Endothelial cell of umbilical vein (primary cell): ENCODE measurements at regions not wholly inside any gene's neighbourhood (a gene's known extent, or its start where the extent isn't known, plus 50 kb on each side); places are given as distances from the start of the nearest gene placed in this dataset.

Experiments used
- BruUV-seq: library from RNA; stranded (reverse); fragments of 400-500 nt; replicated peaks from 2 replicates; lab custom pipeline; 2021; lab: Mats Ljungman, UMichigan
- CTCF ChIA-PET: fragments of 300-600, 350-600 bp; sonication (Branson Sonifier 250); formaldehyde crosslinking; loops from one replicate; lab custom pipeline; 2021; ENCODE audit warnings: antibody characterized with exemption, inconsistent platforms; lab: Charles Lee
- POLR2A ChIA-PET: fragments of 300-600, 350-600 bp; sonication (Branson Sonifier 250); formaldehyde crosslinking; loops from one replicate; lab custom pipeline; 2021; ENCODE audit warnings: antibody characterized with exemption, inconsistent platforms; lab: Charles Lee
- DNase-seq: peaks from one replicate; pipeline ENCODE4 v3.0.0-alpha.2; 2011; ENCODE audit warnings: low read depth, low spot score
- FAIRE-seq: peaks from 2 replicates; lab custom pipeline; 2011; peaks lifted over from hg19 to GRCh38; lab: Jason Lieb, UNC
- H2AFZ ChIP-seq: 2 replicates; pipeline ENCODE4 v1.6.0; 2012; ENCODE audit warnings: low read depth, low read length, control low read depth, inconsistent platforms
- H3K27ac ChIP-seq: 2 replicates; pipeline ENCODE4 v1.5.1; 2011; ENCODE audit warnings: low read depth, mild to moderate bottlenecking, control low read depth, low read length, moderate library complexity; ENCODE audit not compliant: insufficient read depth
- H3K27me3 ChIP-seq, 2 experiments: 2 replicates each; pipeline versions ENCODE4 v1.6.0 to v1.6.1; 2011; ENCODE audit warnings: low read length in 2 of 2, mixed read lengths in 1 of 2; ENCODE audit not compliant: control insufficient read depth in 2 of 2, insufficient read depth in 2 of 2
- H3K36me3 ChIP-seq, 2 experiments: 2 replicates in 1 of 2; 3 replicates in 1 of 2; pipeline ENCODE4 v1.5.1; 2011; ENCODE audit warnings: low read length in 2 of 2, mild to moderate bottlenecking in 1 of 2, moderate library complexity in 1 of 2; ENCODE audit not compliant: control insufficient read depth in 2 of 2, insufficient read depth in 2 of 2; ENCODE audit errors: extremely low read depth in 1 of 2
- H3K4me1 ChIP-seq: 3 replicates; pipeline ENCODE4 v1.5.1; 2011; ENCODE audit warnings: mild to moderate bottlenecking, low read length; ENCODE audit not compliant: control insufficient read depth, insufficient read depth; ENCODE audit errors: extremely low read depth
- H3K4me2 ChIP-seq: 2 replicates; pipeline ENCODE4 v1.6.1; 2011; ENCODE audit warnings: low read length, control low read depth, mixed read lengths; ENCODE audit not compliant: insufficient read depth
- H3K4me3 ChIP-seq, 3 experiments: fragments of 200-600 bp in 1 of 3; sonication (generic), shearing (Covaris generic) in 1 of 3; replicated peaks in 1 of 3; 2 replicates each; pipeline ENCODE4 v1.5.1; 2011 to 2016; ENCODE audit warnings: control low read depth in 3 of 3, low read length in 3 of 3, mild to moderate bottlenecking in 2 of 3, inconsistent platforms in 1 of 3, low read depth in 1 of 3, moderate library complexity in 1 of 3; ENCODE audit not compliant: insufficient read depth in 1 of 3
- H3K79me2 ChIP-seq: 2 replicates; pipeline ENCODE4 v1.6.0; 2012; ENCODE audit warnings: low read length, inconsistent platforms; ENCODE audit not compliant: control insufficient read depth, insufficient read depth
- H3K9ac ChIP-seq: replicated peaks from 2 replicates; pipeline ENCODE3; 2011; ENCODE audit warnings: low read length, control low read depth; ENCODE audit not compliant: insufficient read depth; ENCODE audit errors: extremely low read depth
- H3K9me1 ChIP-seq: replicated peaks from 3 replicates; pipeline ENCODE4 v1.6.0; 2011; ENCODE audit warnings: mild to moderate bottlenecking, low read length; ENCODE audit not compliant: control insufficient read depth, insufficient read depth; ENCODE audit errors: extremely low read depth
- H3K9me3 ChIP-seq: replicated peaks from 2 replicates; pipeline ENCODE4 v1.5.1; 2012; ENCODE audit warnings: low read length, inconsistent platforms; ENCODE audit not compliant: control insufficient read depth, insufficient read depth
- H4K20me1 ChIP-seq: replicated peaks from 2 replicates; pipeline ENCODE3; 2011; ENCODE audit warnings: mild to moderate bottlenecking, low read length; ENCODE audit not compliant: control insufficient read depth, insufficient read depth; ENCODE audit errors: extremely low read depth
- FOS ChIP-seq: IDR thresholded peaks from 2 replicates; pipeline ENCODE4 v1.6.1; 2011; ENCODE audit warnings: mild to moderate bottlenecking, low read length, moderate library complexity, borderline replicate concordance; ENCODE audit not compliant: insufficient read depth
- JUN ChIP-seq: IDR thresholded peaks from 2 replicates; pipeline ENCODE4 v1.6.1; 2011; ENCODE audit warnings: borderline replicate concordance, low read depth; ENCODE audit not compliant: insufficient read length, insufficient read depth
- MYC ChIP-seq: IDR thresholded peaks from one replicate; pipeline ENCODE4 v1.6.1; 2011; ENCODE audit warnings: mild to moderate bottlenecking, low read depth, low read length
- POLR2AphosphoS5 ChIP-seq: IDR thresholded peaks from 2 replicates; pipeline ENCODE4 v1.6.1; 2012; ENCODE audit warnings: low read depth, mild to moderate bottlenecking, control low read depth, low read length, moderate library complexity; ENCODE audit not compliant: insufficient read depth
- dilution Hi-C: fragments of 300-500 bp; cut with MboI; formaldehyde crosslinking; loops from one replicate; pipeline ENCODE4 v1.15.0; 2019; ENCODE audit warnings: low sequenced_read_pairs; ENCODE audit not compliant: extremely low pct_ligation_motif_present
- intact Hi-C: fragments of 100-400 bp; cut with micrococcal nuclease; formaldehyde crosslinking; loops from one replicate; pipeline ENCODE4 v1.10.0; 2022

DNA sequence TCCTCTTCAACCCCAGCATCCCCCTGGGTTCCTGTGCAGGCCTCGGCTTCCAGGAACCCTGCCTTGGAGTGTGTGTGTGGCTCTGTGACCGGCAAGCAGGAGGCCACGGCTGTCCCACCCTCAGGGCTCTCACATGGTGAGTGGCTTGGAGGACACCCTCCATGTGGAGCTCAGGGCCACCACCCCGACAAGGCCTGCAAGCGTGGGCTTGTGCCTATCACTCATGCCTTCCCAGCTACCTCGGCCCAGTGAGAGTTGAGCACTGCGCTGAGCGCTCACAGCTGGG, 76.7 kb downstream of the DACT2 start:
- Histone ChIP-seq H3K4me3 (no peak overlapping the region), H2AFZ (no peak overlapping the region), H3K4me1 (no peaks in the 10 kb centered on the region), H3K9ac (no peak overlapping the region), H3K36me3 (no peaks in the 10 kb centered on the region), H3K4me2 (no peak overlapping the region), H3K9me1 (no peaks in the 10 kb centered on the region), H3K79me2 (no peaks in the 10 kb centered on the region), H3K27ac (no peak overlapping the region), H3K27me3 (no peaks in the 10 kb centered on the region), H3K9me3 (no peaks in the 10 kb centered on the region), H4K20me1 (no peaks in the 10 kb centered on the region)
- FAIRE-seq (no peak), DNase-seq (no peak)
- dilution Hi-C loops (no loop called here), intact Hi-C loops (no loop called here)
- CTCF ChIA-PET: no interaction called here
- POLR2A ChIA-PET: no interaction called here
- BruUV-seq: no TSS peak
- no peak for TF ChIP-seq POLR2AphosphoS5

GRCh38 chr6:168242111-168242939, 77.3 kb downstream of the DACT2 start:
- CTCF ChIA-PET: no interaction called here
- TF ChIP-seq POLR2AphosphoS5 (no peak), JUN (no peak), MYC (no peak), FOS (no peak)
- Histone ChIP-seq H3K9me1 (no peaks in the 10 kb centered on the region), H3K27me3 (no peaks in the 10 kb centered on the region), H3K4me3 (no peak overlapping the region), H4K20me1 (no peaks in the 10 kb centered on the region), H3K27ac (no peak overlapping the region), H3K9me3 (no peaks in the 10 kb centered on the region), H2AFZ (no peak overlapping the region), H3K4me2 (no peak overlapping the region), H3K79me2 (no peaks in the 10 kb centered on the region), H3K9ac (no peak overlapping the region), H3K36me3 (no peaks in the 10 kb centered on the region), H3K4me1 (no peaks in the 10 kb centered on the region)
- intact Hi-C loops: no loop called here
- no TSS peak for BruUV-seq
- dilution Hi-C loops: no loop called here
- FAIRE-seq: no peak
- no peak for DNase-seq
- POLR2A ChIA-PET: no interaction called here
